Mesenchymal stem cell (in vitro differentiated cells and primary cell): ENCODE measurements at regions not wholly inside any gene's neighbourhood (a gene's known extent, or its start where the extent isn't known, plus 50 kb on each side); places are given as distances from the start of the nearest gene placed in this dataset.

Experiments used
- DNase-seq: peaks from one replicate; pipeline ENCODE4 v3.0.0-alpha.2; 2013
- H2AFZ ChIP-seq: one replicate; pipeline ENCODE4 v1.6.1; 2013; ENCODE audit warnings: low read depth, mild to moderate bottlenecking, control low read depth, inconsistent platforms, low read length, moderate library complexity
- H2AK5ac ChIP-seq: 2 replicates; pipeline ENCODE4 v1.6.1; 2013; ENCODE audit warnings: low read length, moderate library complexity, mild to moderate bottlenecking, inconsistent platforms; ENCODE audit not compliant: severe bottlenecking
- H2BK120ac ChIP-seq: one replicate; pipeline ENCODE4 v1.6.1; 2013; ENCODE audit warnings: low read depth, mild to moderate bottlenecking, inconsistent platforms, low read length, moderate library complexity
- H2BK12ac ChIP-seq, 2 experiments: one replicate each; pipeline ENCODE4 v1.6.1; 2013; ENCODE audit warnings: inconsistent platforms in 2 of 2, low read length in 2 of 2, mild to moderate bottlenecking in 2 of 2, moderate library complexity in 2 of 2, control low read depth in 1 of 2
- H2BK15ac ChIP-seq: one replicate; pipeline ENCODE4 v1.6.1; 2013; ENCODE audit warnings: mild to moderate bottlenecking, low read depth, inconsistent platforms; ENCODE audit not compliant: poor library complexity, severe bottlenecking
- H2BK5ac ChIP-seq: 2 replicates; pipeline ENCODE4 v1.6.1; 2013; ENCODE audit warnings: low read depth, mild to moderate bottlenecking, low read length, control low read depth, inconsistent platforms; ENCODE audit not compliant: poor library complexity, severe bottlenecking
- H3K14ac ChIP-seq, 2 experiments: one replicate each; pipeline ENCODE4 v1.6.1; 2013; ENCODE audit warnings: inconsistent platforms in 2 of 2, low read length in 2 of 2, control low read depth in 1 of 2, mild to moderate bottlenecking in 1 of 2, moderate library complexity in 1 of 2
- H3K18ac ChIP-seq, 2 experiments: one replicate each; pipeline ENCODE4 v1.6.1; 2013; ENCODE audit warnings: inconsistent platforms in 2 of 2, low read length in 2 of 2, control low read depth in 1 of 2, low read depth in 1 of 2, mild to moderate bottlenecking in 1 of 2
- H3K23ac ChIP-seq, 2 experiments: one replicate each; pipeline ENCODE4 v1.6.1; 2013; ENCODE audit warnings: inconsistent platforms in 2 of 2, low read length in 2 of 2, mild to moderate bottlenecking in 2 of 2, moderate library complexity in 2 of 2, control low read depth in 1 of 2
- H3K27ac ChIP-seq: 2 replicates; pipeline ENCODE4 v1.5.1; 2013; ENCODE audit warnings: mild to moderate bottlenecking, moderate library complexity, low read length, control low read depth, inconsistent platforms; ENCODE audit not compliant: poor library complexity, severe bottlenecking
- H3K27me3 ChIP-seq, 2 experiments: 2 replicates each; pipeline versions ENCODE4 v1.6.1 to v1.7.0; 2013; ENCODE audit warnings: low read length in 2 of 2, mild to moderate bottlenecking in 2 of 2, moderate library complexity in 2 of 2, control low read depth in 1 of 2, inconsistent platforms in 1 of 2; ENCODE audit not compliant: control insufficient read depth in 1 of 2, insufficient read depth in 1 of 2
- H3K36me3 ChIP-seq, 2 experiments: 2 replicates each; pipeline versions ENCODE4 v1.6.1 to v1.7.0; 2013; ENCODE audit warnings: low read length in 2 of 2, control low read depth in 1 of 2, inconsistent platforms in 1 of 2, low read depth in 1 of 2, mild to moderate bottlenecking in 1 of 2; ENCODE audit not compliant: insufficient read depth in 2 of 2, control insufficient read depth in 1 of 2
- H3K4ac ChIP-seq, 2 experiments: one replicate each; pipeline ENCODE4 v1.6.1; 2013; ENCODE audit warnings: inconsistent platforms in 2 of 2, low read length in 2 of 2, mild to moderate bottlenecking in 2 of 2, moderate library complexity in 2 of 2, control low read depth in 1 of 2, low read depth in 1 of 2
- H3K4me1 ChIP-seq: 2 replicates; pipeline ENCODE4 v1.6.1; 2013; ENCODE audit warnings: low read depth, low read length, control low read depth; ENCODE audit not compliant: control insufficient read depth, insufficient read depth
- H3K4me2 ChIP-seq: 2 replicates; pipeline ENCODE4 v1.6.1; 2013; ENCODE audit warnings: low read length, mild to moderate bottlenecking, inconsistent platforms; ENCODE audit not compliant: poor library complexity, severe bottlenecking
- H3K4me3 ChIP-seq, 2 experiments: 2 replicates each; pipeline versions ENCODE4 v1.5.1 to v1.7.0; 2013; ENCODE audit warnings: low read length in 2 of 2, mild to moderate bottlenecking in 2 of 2, control low read depth in 1 of 2, low read depth in 1 of 2; ENCODE audit not compliant: insufficient read depth in 1 of 2
- H3K79me1 ChIP-seq: replicated peaks from 2 replicates; pipeline ENCODE4 v1.6.1; 2013; ENCODE audit warnings: mild to moderate bottlenecking, control low read depth, low read length, inconsistent platforms; ENCODE audit not compliant: poor library complexity, severe bottlenecking
- H3K9ac ChIP-seq: 2 replicates; pipeline ENCODE4 v1.7.0; 2013; ENCODE audit warnings: mild to moderate bottlenecking, low read length, moderate library complexity
- H3K9me3 ChIP-seq: 2 replicates; pipeline ENCODE4 v1.7.0; 2013; ENCODE audit warnings: mild to moderate bottlenecking, low read length; ENCODE audit not compliant: control insufficient read depth
- H4K8ac ChIP-seq: one replicate; pipeline ENCODE4 v1.6.1; 2013; ENCODE audit warnings: inconsistent platforms, mild to moderate bottlenecking, low read length, moderate library complexity
- H4K91ac ChIP-seq: one replicate; pipeline ENCODE4 v1.6.1; 2013; ENCODE audit warnings: mild to moderate bottlenecking, low read length, inconsistent platforms
- WGBS: methylation state at CpG from one replicate; pipeline ENCODE4 v1.1.7; 2013; ENCODE audit warnings: mixed read lengths; 5-methylcytosine and 5-hydroxymethylcytosine counted together

DNA sequence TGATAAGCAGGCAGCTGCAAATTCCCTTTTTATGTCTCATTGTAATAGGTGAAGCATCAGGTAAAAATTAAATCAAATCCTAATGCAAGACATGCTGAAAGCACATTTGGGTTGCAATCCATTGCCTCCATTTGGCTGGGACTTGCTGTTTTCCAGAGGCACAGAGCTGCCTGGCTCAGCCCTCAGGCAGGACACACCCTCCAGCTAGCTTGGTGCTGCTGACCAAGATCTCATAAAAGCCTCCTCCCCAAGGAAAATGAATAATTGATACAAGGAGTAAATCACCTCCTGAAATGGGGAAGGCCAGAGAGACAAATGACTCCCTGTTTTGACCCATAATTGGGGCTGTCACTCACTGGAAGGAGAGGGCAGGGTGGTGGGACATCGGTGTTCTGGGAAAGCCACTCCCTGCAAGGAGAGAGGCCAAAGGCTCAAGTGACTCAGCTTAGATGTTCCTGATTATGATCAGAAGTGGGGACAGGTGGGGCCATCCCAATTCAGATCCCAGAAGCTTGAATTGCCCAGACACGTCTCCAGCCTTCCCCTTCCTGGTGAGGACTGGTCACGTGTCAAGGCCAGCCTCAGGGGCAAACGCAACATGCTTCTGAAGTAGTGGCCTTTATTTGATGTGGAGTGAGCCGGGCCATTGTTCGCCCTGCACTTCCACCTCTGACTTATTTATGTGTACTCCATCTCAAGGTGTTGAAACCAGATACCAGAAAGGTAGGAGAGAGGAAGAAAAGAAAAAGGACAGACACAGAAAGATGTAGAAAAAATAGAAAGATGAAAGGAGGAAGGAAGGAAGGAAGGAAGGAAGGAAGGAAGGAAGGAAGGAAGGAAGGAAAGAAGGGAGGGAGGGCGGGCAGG lies 773.7 kb downstream of the BCL11B start:
- no peak for DNase-seq
- H3K36me3 ChIP-seq = no peaks in the 10 kb centered on the region
- H3K4ac ChIP-seq = no peak overlapping the region
- H3K79me1 ChIP-seq = no peaks in the 10 kb centered on the region
- H3K9me3 ChIP-seq = no peaks in the 10 kb centered on the region
- no peak overlapping the region for H4K91ac ChIP-seq
- H3K27me3 ChIP-seq = no peaks in the 10 kb centered on the region
- 74% methylated on average over 7 of the region's 7 CpGs for WGBS
- H3K27ac ChIP-seq = no peak overlapping the region
- no peak overlapping the region for H3K14ac ChIP-seq
- no peak overlapping the region for H4K8ac ChIP-seq
- no peak overlapping the region for H3K18ac ChIP-seq
- H3K4me3 ChIP-seq = no peak overlapping the region
- H3K9ac ChIP-seq = no peak overlapping the region
- H2BK15ac ChIP-seq = no peak overlapping the region
- H3K4me2 ChIP-seq = no peak overlapping the region
- H2AFZ ChIP-seq = no peak overlapping the region
- H2BK5ac ChIP-seq = no peak overlapping the region
- no peak overlapping the region for H2BK12ac ChIP-seq
- H3K23ac ChIP-seq = no peak overlapping the region
- no peaks in the 10 kb centered on the region for H3K4me1 ChIP-seq
- no peak overlapping the region for H2AK5ac ChIP-seq
- H2BK120ac ChIP-seq = no peak overlapping the region

DNA sequence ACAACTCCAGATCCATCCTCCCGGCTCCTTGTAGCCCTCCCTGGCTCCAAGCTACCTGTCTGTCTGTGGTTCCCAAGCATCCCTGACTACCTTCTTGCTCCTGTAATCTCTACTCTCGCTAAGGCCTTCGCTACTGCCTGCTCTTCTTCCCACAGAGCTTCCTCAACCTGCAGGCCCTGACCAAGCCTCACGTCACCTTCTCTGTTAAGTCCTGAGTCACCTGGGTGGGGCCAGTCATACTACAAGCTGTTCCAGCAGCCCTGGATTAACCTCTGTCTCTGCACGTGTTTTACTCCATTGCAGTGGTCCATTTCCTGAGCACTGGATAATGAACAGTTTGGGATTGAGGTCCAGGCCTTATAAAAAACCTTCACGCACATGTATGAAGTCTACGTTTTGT lies 770.7 kb downstream of the BCL11B start:
- no peak overlapping the region for H3K18ac ChIP-seq
- H3K79me1 ChIP-seq = no peaks in the 10 kb centered on the region
- H3K4me3 ChIP-seq = no peak overlapping the region
- H3K27ac ChIP-seq = no peak overlapping the region
- no peaks in the 10 kb centered on the region for H3K9me3 ChIP-seq
- H2BK120ac ChIP-seq = no peak overlapping the region
- H2BK5ac ChIP-seq = no peak overlapping the region
- no peaks in the 10 kb centered on the region for H3K27me3 ChIP-seq
- no peak overlapping the region for H3K9ac ChIP-seq
- 75% methylated on average over 6 of the region's 7 CpGs for WGBS
- H3K4ac ChIP-seq = no peak overlapping the region
- H4K8ac ChIP-seq = no peak overlapping the region
- no peak overlapping the region for H2BK15ac ChIP-seq
- H3K4me2 ChIP-seq = no peak overlapping the region
- no peak overlapping the region for H3K23ac ChIP-seq
- H3K14ac ChIP-seq = no peak overlapping the region
- no peak overlapping the region for H2AK5ac ChIP-seq
- no peak overlapping the region for H2AFZ ChIP-seq
- H4K91ac ChIP-seq = no peak overlapping the region
- no peak for DNase-seq
- H3K36me3 ChIP-seq = no peaks in the 10 kb centered on the region
- no peak overlapping the region for H2BK12ac ChIP-seq
- no peaks in the 10 kb centered on the region for H3K4me1 ChIP-seq

DNA sequence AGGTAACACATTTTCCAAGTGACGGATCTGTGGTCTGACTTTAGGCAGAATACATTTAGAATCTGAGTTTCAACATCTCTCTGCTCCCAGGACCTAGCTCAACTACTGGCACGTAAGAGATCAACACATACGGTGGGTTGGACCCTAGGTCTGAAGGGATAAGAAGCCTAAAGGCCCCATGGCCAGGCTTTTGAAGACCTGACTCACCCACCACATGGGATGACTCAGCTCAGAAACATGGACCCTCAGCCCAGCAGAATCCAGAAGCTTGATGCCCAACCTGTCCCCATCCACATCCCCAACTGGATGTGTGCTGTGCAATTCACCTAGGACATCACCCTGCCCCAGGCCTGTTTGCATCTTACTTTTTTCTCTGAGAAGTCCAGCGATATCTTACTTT lies 770.2 kb downstream of the BCL11B start:
- Histone ChIP-seq H2BK15ac (no peak overlapping the region), H2BK12ac (no peak overlapping the region), H4K8ac (no peak overlapping the region), H3K9ac (no peak overlapping the region), H3K4ac (no peak overlapping the region), H3K4me3 (no peak overlapping the region), H3K27ac (no peak overlapping the region), H3K18ac (no peak overlapping the region), H3K23ac (no peak overlapping the region), H4K91ac (no peak overlapping the region), H3K14ac (no peak overlapping the region), H3K4me1 (no peaks in the 10 kb centered on the region), H2AK5ac (no peak overlapping the region), H3K27me3 (no peaks in the 10 kb centered on the region), H2BK5ac (no peak overlapping the region), H2AFZ (no peak overlapping the region), H3K4me2 (no peak overlapping the region), H3K36me3 (no peaks in the 10 kb centered on the region), H3K9me3 (no peaks in the 10 kb centered on the region), H2BK120ac (no peak overlapping the region), H3K79me1 (no peaks in the 10 kb centered on the region)
- no peak for DNase-seq
- WGBS = 66% methylated on average over 4 of the region's 4 CpGs

DNA sequence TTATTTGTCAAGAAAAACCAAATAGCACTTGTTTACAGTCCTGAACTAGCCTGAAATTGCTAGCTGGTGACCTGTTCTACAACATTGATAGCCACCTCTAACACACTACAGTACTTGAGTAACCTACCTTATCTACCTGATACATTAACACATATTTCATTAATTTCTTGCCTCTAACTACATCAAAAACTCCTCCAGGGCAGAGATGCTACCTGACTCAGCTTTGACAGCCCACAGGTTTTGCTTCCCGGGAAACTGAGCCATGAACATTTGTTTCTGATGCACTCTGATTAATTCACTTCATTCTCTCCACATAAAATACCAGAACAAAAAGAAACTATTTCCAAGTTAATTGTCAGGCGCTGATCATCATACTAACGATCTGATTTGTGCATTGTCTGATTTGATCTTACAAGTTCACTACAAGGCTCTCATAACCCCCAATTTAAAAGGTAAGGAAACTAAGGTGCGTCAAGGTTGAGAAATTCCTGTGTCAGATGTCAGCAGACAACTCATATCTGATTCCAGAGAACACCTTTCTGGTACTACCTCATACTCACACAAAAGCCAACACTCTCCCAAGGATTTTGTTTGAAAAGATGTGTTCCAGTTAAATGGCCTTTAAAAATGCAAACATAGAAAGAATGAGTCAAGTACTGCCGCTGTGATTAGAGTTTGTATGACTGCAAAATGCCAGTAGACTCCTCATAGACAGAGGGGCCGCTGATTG lies 768.7 kb downstream of the BCL11B start:
- H2BK120ac ChIP-seq = no peak overlapping the region
- no peak overlapping the region for H3K18ac ChIP-seq
- WGBS = 79% methylated on average over 6 of the region's 6 CpGs
- no peak overlapping the region for H2AK5ac ChIP-seq
- no peak overlapping the region for H4K91ac ChIP-seq
- H3K14ac ChIP-seq = no peak overlapping the region
- no peaks in the 10 kb centered on the region for H3K79me1 ChIP-seq
- H2BK12ac ChIP-seq = no peak overlapping the region
- no peaks in the 10 kb centered on the region for H3K4me1 ChIP-seq
- no peak overlapping the region for H3K23ac ChIP-seq
- H3K9ac ChIP-seq = no peak overlapping the region
- no peak for DNase-seq
- no peak overlapping the region for H2BK5ac ChIP-seq
- no peaks in the 10 kb centered on the region for H3K27me3 ChIP-seq
- H3K4me2 ChIP-seq = no peak overlapping the region
- no peak overlapping the region for H3K27ac ChIP-seq
- H2BK15ac ChIP-seq = no peak overlapping the region
- no peak overlapping the region for H3K4me3 ChIP-seq
- H3K9me3 ChIP-seq = no peaks in the 10 kb centered on the region
- no peaks in the 10 kb centered on the region for H3K36me3 ChIP-seq
- no peak overlapping the region for H4K8ac ChIP-seq
- no peak overlapping the region for H3K4ac ChIP-seq
- H2AFZ ChIP-seq = no peak overlapping the region
